GM12874 (cell line): ENCODE measurements at regions not wholly inside any gene's neighbourhood (a gene's known extent, or its start where the extent isn't known, plus 50 kb on each side); places are given as distances from the start of the nearest gene placed in this dataset.

Experiments
- TF ChIP-seq, protein P1 (sequence below): IDR thresholded peaks from 2 replicates; pipeline ENCODE4 v1.5.1; 2011; ENCODE audit warnings: low read depth, mild to moderate bottlenecking, control low read depth, low read length, moderate library complexity; ENCODE audit not compliant: insufficient read depth

DNA sequence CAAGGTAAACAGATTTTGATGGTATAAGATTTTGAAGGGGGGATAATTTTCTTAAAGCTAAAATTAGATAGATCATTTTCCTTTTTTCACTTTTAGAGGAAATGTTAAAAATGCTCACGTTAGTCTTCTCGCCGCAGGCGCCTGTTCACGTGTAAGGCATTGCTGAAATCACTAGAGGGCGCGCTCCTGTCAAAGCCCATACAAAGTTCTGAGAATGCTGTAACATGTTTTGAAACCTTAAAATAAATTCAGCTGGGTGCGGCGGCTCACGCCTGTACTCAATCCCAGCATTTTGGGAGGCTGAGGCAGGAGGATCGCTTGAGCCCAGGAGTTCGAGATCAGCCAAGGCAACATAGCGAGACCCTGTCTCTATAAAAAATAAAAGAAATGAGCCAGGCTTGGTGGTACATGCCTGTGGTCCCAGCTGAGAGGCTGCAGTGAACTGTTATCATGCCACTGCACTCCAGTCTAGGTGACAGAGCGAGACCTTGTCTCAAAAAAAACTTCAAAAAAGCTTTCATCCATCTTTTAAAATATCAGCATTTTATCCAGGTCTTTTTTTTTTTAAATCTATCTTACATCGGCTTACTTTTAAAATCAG is 138.0 kb downstream of the RBMX2 start:
- TF ChIP-seq, protein P1, sequence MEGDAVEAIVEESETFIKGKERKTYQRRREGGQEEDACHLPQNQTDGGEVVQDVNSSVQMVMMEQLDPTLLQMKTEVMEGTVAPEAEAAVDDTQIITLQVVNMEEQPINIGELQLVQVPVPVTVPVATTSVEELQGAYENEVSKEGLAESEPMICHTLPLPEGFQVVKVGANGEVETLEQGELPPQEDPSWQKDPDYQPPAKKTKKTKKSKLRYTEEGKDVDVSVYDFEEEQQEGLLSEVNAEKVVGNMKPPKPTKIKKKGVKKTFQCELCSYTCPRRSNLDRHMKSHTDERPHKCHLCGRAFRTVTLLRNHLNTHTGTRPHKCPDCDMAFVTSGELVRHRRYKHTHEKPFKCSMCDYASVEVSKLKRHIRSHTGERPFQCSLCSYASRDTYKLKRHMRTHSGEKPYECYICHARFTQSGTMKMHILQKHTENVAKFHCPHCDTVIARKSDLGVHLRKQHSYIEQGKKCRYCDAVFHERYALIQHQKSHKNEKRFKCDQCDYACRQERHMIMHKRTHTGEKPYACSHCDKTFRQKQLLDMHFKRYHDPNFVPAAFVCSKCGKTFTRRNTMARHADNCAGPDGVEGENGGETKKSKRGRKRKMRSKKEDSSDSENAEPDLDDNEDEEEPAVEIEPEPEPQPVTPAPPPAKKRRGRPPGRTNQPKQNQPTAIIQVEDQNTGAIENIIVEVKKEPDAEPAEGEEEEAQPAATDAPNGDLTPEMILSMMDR, result peak; percentile 56

DNA sequence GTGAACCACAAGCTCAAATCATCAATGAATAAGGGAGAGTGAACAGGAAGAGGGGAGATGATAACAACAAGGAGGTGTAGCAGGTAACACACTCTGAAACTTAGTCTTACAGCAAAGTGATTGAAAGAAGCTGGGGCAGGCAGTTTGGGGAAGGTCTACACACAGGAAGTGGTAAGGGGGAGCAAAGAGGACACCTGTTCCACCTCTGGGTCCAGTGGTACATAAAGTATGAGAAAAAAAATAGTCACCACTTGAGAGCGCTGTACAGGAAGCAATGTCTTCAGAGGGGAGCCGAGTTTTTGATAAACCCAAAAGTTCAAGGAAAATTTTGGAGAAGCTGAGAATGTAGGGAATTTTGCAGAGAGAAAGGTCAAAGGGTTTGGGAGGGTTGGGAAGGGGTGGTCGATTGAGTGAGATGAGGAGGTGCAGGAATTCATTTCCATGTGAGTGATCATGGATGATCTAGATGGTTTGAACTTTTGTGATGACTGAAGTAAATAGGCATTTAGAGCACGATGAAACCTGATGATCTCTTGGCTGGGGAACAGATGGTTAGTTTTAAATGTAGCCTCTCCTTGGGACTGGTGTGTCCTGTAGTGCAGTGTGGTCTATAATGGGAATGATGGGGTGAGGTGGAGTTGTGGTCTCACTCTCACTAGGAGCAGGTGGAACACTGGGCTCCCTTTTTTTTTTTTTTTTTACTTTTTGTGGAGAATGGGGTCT is 142.0 kb downstream of the RBMX2 start:
- TF ChIP-seq, protein P1, result no peak

DNA sequence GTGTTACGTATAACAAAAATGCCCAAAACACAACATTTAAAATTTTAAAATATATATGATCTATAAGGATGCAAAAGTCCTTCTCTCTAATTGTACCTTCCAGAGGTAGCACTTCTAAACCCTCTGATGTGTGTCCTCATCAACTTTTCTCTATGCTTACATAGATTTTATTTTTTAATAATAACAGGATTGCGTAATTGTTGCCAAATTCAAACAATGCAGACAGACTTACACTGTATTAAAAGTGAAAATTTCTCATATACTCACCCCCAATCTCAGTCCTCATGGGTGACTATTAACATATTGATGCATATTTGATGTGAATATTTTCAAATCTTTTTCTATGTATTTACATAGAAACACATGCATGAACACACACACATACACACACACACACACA is 144.0 kb downstream of the RBMX2 start:
- TF ChIP-seq, protein P1, result no peak

DNA sequence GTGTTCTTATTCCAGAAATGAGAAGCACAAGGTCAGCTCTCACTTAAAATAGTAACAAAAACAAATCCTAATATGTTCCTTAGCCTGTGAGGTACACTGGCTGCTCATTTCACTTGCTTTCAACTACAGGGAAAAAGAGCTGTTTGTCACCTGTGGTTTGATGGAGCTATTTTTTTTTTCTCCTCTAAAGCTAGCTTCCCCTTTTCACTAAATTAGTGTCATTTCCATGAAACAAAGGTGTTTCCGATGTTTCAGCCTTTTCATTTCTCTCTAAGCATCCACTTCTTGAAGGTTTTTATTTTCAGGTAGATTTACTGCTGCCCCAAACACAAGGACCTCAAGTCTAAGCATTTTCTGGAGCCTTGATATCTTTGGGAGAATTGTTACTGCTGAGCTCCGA is 148.6 kb downstream of the RBMX2 start:
- TF ChIP-seq, protein P1, result no peak

- TF ChIP-seq, protein P1, result no peak
Measured at GRCh38 chrX:130552444-130553073, 150.8 kb downstream of the RBMX2 start.

DNA sequence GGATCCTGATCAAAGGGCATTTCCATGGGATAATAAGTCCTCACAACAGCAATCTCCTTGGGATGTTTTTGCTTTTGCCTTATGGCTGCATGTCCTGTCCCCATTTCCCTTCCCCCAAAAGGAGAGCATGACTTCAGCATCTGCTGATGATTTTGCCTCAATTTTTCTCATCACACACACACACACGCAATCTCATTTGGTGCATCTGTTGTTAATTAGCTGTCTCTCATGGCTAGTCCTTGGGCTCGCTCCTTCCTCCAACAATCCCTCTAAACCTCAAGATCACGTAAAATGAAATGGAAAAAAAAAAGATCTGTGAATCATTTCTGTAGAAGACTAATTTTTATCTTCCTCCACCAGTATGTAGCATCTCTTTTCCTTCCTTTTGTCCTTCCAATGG is 153.6 kb downstream of the RBMX2 start:
- TF ChIP-seq, protein P1, result no peak

DNA sequence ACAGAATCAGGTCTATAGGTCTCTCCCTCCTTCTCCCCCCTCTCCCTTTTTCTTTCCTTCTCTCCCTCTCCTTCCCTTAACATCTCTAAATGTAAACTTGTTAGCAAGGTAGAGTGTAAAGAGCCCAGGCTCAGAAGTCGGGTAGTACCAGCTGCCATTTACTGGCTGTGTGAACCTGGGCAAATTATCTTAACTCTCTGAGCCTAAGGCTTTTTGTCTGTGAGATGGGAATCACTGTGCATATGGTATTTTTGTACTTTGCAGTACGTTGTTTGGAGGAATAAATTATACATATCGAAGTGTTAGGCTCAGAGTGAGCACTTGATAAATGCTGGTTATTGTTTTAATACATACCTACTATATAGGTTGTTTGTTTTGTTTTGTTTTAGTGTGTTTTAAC is 154.0 kb downstream of the RBMX2 start:
- TF ChIP-seq, protein P1, result no peak
